OCI-M1 (cell line): ENCODE measurements at regions not wholly inside any gene's neighbourhood (a gene's known extent, or its start where the extent isn't known, plus 50 kb on each side); places are given as distances from the start of the nearest gene placed in this dataset.
A peak's percentile ranks its signal among the peaks of the same experiment; 100 is the strongest.

Experiments
- DNase-seq: peaks from one replicate; lab custom pipeline; 2025; lab: John Stamatoyannopoulos, UW

DNA sequence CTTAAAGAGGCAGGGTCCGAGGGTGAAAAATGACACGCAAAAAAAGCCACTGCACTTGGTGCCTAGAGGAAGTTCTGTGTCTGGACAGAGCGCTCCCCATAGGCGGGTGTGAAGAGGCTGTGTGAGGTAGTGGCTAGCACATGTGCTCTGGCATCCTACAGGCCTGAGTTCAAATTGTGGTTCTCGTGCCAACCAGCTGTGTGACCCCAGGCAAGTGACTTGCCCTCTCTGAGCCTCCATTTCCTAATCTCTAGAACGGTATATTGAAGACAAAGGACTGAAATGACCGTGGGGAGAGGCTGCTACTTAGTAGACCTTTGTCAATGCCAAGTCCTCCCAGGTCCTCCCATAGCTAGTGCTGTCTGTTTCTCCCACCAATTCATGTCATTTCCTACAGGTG is 79.1 kb upstream of the MYL10 start:
- DNase-seq = no peak

DNA sequence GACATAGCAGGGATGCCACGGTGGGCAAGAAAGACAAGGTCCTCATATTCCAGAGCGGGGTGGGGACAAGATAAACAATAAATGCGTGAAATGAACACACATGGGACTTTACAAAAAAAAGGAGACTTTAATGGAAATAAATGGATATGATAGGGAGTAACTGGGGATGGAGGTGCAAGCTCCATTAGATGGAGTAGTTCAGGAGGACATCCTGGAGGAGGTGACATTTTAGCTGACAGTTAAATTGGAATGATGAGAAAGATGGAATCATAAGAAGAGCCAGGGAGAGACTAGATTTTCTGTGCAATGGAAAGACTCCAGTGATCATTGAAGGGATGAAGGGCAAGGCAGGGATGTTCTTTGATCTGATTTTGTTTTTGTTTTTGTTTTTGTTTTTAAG is 83.6 kb upstream of the MYL10 start:
- no peak for DNase-seq

DNA sequence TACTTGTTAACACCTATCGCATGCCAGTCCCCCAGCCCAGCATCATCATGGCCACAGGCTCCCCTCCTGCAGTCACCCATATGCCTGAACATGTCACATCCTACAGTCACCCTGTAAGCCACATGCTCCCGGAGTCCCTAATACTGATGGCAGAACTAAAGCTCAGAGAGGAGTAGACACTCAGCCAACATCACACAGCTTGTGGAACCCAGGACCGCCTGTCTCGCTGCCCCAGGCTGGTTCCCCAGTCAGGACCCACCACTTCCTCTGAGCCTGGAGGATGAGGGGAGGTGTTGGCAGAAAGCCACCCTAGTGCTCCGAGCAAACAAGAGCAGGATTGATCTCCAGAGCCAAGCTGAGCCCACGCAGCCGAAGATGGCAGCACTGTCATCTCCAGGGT is 85.0 kb upstream of the MYL10 start:
- DNase-seq = no peak

DNA sequence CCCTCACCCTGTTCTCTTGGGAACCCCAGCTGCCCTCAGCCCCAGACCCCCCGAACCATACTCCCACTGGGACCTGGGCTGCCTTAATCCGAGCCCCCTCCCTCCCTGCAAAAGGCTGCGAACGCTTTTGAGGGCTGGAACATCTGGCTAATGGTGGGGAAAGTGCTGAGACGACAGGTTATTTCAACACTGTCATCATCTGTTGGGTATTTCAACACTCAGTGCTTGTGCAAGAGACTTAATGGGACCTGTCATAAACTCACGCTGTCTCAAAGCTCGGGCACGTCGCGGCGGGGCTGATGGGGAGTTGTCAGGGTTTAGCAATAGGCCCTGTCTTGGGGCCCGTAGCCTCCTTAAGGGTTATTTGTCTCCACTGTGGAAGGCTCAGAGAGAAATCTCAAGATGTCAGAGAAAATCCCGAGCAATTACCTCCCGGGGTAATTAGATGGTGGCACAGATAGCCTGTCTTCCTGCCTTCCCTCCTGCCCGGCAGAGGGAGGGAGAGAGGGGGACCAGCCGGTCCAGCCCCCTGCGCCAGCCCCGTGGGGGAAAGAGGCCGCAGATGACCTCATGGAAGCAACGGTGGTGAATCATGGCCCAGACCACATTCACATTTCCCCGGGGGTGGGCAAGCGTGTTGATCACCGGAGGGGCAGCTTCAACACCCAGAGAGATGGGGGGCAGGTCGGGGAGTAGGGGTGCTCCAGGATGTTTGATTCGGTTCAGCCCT is 88.7 kb upstream of the MYL10 start:
- DNase-seq = no peak

DNA sequence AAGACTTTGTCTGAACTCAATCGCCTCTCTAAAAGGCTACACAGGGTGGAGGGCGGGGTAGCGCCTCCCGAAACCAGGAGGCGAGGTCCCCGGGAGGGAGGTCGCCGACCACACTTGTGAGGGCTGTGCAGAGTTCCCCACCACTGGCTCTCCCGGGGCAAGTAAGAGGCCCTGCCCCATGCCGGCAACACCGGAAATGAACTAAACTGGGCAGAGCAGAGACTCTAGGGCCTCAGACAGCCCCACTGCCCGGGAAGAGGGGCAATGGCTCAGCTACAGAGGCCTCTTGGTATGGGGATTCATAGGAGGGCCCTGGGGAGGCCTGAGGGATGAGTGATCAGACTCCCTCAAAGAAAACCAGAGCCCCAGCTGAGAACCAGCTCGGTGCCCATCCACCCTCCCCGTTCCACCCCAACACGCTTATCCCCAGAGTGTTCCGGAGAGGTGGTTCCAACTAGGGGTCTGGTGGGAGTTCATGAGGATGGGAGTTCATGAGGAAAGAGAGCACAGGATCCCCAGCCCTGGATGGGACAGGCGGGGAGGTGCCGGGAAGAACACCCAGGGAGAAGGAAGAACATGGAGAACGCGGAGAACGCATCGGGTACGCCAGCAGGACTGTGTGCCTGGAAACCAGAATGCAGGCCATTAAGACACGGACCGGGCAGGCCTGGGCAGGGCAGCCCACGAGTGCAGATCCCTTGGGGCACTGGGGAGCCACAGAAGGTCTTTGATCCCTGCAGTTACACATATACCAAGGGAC is 89.4 kb upstream of the MYL10 start:
- DNase-seq = no peak

DNA sequence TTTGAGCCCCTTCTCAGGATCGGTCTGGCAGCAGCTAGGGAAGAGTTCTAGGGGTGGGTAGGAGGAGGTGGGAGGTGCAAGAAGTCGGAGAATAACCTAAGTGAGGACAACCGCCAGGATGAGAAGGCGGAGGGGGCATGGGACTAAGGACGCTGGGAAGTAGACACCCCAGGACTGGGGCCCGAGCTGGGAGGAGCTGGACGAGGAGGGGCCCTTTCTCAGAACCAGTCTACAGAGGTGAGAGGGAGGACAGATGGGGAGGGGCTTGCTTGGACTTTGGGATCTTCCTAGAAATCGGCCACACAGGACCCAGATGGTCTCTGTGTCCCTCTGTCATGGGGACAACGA is 90.0 kb upstream of the MYL10 start:
- DNase-seq = no peak

DNA sequence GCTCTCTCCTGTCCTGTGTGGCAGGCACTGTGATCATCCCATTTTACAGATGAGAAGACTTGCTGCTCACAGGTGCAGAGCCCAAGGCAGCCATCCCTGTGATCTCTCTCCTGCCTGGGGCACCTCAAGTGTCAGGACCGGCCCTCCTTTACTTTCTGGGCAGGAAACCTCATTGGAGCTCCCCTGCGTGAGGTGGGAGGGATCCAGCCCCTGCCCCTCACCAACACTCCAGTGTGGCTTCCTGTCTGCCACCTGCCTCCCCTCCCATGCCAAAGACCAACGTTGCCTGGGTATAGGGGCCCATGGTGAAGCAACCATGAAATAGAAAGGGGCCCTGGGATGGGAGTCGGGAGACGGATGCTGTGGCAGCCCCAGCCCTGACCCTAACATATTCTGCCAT is 91.2 kb upstream of the MYL10 start:
- DNase-seq = no peak

DNA sequence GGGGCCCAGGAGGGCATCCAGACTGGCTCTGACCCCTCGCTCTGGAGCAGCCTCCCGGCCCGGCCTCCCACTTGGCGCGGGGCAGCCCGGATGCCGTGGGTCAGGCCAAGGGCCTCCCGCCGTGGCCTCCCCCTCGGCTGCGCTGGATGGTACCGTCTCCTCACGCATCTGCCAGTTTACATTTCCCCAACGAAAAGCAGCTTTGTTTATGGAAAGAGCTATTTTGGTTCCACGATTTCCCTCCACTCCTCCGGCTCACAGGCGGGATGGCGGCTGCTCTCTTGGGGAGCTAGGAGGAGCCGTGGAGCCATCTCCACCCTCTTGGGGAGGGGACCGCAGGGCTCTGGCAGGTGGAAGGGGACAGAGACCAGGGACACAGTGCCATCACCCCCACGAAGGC is 93.2 kb upstream of the MYL10 start:
- DNase-seq = no peak

DNA sequence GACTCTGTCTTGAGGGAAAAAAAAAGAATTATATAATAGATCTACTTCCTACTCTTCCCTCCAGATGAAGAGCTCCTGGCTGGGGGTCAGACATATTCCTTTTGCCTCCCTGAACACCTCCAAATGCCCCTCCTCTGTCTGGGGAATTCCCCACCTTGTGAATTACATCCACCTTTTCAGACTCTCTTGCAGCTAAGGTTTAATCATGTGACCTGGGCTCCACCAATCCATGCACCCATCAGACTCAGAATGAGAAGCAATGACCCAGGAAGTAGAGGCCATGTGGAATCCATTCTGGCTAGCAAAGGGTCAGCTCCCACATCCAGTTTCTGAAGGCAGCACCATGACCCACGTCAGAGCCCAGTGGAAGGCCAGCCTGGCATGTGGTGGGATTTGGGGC is 93.6 kb upstream of the CUX1 start:
- DNase-seq = no peak

DNA sequence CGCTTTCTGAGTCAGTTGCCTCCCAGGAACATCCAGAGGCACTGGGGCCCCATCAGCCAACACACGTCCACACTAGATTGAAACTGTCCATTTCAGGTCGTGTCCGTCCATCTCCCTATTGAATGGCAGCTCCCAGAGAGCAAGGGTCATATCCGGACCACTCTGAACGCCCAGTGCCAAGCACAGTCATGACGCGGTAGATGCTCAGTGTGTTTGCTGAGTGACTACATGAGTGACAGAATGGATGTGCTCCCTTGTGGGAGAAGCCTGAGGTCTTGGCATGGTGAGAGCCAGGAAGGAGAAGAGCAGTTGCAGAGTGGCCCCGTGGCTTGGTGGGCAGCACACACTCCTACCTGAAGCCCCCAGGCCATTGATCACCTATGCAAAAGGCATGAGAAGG is 92.5 kb upstream of the CUX1 start:
- no peak for DNase-seq

DNA sequence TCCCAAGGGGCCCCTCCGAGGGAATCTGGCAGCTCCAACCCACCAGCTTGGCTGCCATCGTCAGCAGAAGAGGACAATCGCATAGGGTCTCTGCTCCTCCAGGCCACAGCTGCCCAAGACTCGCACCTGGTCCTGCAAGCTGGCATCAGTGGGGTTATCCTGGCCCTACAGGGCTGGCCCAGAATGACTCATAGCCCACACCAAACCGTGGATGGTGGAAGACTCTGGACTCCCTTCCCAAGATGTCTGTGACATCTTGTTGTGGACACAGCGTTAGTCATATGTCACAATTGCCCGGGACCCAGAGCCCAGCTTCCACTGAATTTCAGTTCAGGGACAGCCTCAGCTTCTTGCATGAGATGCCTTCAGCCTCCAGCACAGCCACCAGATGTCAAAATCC is 91.5 kb upstream of the CUX1 start:
- no peak for DNase-seq

DNA sequence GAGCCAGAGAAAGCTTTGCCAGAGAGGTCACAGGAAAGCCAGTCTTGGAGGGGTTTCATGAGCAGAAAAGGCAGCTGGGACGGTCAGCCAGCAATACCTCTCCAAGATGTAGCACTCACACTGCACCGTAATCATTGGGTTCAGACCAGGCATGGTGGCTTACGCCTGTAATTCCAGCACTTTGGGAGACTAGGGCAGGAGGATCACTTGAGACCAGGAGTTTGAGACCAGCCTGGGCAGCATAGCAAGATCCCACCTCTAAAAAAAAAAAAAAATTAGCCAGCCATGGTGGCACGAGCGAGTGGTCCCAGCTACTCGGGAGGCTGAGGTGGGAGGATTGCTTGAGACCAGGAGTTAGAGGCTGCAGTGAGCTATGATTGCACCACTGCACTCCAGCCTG is 90.2 kb upstream of the CUX1 start:
- no peak for DNase-seq

DNA sequence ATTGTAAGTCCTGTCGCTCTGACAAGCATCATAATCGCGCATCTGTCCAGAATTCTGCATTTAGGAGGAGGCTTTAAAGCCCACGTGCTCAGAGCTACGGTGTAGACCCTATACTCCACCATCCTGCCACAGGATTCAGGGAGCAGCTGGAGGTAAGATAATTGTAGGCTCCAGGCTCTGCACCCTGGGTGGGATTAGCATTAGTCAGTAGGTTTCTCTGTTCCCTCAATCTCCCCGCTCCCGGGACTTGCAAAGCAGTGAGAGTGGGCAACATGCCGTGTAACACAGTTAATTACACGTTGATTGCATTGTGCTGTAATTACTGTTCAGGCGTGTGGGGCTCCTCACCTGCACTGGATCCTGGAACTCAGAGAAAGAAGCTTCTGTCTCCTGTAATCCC is 89.3 kb upstream of the CUX1 start:
- no peak for DNase-seq

DNA sequence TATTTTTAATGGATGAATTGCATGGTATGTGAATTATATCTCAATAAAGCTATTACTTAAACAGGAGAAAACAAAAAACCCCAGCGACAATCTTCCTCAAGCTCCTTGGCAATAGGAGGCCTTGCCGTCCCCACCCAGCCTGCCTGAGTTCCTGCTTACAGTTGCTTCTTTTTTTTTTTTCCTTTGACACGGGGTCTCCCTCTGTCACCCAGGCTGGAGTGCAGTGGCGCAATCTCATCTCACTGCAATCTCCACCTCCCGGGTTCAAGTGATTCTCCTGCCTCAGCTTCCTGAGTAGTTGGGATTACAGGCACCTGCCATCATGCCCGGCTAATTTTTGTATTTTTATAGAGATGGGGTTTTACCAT is 88.6 kb upstream of the CUX1 start:
- DNase-seq = peak; percentile 67

DNA sequence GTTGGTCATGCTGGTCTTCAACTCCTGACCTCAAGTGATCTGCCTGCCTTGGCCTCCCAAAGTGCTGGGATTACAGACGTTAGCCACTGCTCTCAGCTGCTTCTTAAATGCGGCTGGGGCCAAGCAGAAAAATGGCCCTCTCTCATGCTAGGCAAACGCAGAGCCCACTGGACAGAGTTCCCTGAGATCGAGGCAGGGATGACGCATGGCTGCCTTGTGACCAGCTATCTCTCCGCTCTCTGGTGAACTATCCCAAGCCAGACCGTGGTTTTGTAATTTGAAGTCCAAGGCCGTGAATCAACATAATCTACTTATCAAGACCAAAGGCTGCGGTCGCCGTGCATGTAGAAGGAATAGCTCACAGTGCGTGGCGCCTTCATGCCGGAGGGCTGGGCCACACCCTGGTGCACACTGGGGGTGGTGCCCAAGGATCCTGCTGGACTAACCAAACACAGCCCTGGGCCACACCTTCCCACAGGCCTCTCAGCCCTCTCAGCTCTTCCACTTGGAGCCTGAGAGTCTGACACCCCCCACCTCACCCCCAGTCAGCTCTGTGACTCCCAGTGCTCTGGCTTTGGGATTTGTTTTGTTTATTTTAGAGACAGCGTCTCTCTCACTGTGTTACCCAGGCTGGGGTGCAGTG is 88.1 kb upstream of the CUX1 start:
- peak; percentile 91 for DNase-seq

DNA sequence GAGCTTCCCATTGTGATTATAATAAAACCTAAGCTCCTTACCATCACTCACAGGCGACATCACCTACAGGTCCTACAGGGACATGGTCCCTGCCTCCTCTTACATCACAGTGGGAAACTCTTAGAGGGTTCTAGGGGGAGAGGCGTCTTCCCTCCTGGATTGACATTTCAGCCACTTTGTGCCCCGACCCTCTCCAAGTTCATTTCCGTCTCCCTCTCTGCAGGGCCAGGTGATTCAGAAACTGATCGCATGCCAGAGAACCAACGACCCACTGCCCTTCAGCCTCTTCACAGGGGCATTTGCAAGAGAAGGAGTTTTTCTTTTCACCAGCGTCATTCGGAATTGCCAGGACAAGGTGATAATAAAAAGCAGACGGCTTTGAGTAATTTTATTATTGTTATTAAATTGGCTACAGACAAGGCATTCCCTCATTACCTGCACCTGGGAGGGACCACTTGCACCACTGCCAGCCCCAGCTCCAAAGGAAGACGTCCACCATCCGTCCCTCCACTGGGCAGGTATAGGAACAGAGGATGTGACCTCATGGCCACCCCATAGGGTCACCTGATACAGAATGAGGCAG is 85.8 kb upstream of the CUX1 start:
- no peak for DNase-seq

DNA sequence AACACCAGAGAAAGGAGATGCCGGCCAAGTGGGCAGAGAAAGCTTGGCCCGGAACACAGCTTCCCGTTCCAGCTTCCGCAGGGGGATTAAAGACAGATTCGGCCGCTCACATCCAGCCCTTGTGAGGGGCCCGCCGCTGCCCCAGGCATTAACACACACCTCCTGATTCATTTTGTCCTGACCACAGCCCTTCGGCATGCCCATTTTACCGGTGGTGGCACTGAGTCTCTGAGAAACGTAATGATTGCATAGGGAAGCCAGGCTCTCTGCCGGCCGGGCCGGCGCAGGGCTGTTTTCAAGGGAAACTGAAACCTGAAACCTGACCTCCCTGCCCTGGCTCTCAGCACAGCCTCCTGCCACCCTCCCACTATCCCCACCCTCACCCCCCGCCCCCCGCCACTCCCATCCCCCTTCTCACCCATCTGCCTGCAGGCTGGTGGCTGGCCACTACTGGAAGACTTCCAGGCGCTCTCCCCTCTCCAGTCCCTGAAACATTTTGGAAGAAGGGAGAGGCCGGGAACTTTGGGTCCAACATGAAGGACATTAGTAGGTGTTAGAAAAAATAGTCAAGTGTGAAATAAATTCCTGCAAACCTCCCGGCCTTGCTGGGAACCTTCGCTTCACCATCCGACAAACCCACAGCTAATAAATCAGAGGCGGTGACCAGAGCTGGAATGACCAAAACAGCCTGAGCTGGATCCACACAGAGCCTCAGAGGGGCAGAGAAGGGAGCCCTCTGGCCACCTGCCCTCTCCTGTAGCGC is 83.5 kb upstream of the CUX1 start:
- peak; percentile 66 for DNase-seq

DNA sequence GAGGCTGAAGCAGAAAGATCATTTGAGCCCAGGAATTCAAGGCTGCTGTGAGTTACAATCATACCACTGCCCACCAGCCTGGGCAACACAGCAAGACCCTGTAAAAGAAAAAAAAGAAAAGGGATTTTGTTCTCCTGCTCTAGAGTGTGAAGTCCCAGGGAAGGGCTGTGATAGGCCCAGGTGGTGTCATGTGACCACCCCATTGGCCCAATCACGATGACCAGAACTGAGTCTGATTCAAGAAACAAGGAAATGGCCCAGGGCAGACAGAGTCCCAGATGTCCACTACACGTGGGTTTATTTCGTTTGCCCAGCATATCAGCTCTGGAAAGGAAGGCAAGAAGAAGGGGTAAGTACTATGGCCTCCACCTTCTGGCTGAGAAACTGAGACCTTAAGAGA is 81.3 kb upstream of the CUX1 start:
- DNase-seq = peak; percentile 58

DNA sequence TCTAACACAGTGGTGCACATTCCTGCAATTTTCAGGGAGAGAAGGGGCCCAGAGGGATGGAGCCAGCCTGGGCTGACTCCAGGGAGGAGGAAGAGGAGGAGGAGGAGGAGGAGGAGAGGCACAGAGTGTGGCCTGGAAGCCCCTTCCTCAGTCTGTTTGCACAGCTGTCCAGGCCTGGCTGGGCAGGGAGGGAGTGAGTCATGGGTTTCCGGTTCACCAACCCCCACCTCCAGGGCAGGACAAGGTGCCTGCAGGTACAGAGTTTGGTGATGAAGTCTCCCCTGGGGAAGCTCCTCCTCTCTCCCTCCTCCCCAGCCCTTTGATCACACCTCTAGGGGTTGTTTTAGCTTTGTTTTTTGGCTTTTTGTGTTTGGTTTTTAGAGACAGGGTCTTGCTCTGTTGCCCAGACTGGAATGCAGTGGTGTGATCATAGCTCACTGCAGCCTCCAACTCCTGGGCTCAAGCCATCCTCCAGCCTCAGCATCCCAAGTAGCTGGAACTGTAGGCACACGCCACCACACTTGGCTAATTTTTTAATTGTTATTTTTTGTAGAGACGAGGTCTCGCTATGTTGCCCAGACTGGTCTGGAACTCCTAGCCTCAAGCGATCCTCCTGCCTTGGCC is 77.5 kb upstream of the CUX1 start:
- DNase-seq = no peak

DNA sequence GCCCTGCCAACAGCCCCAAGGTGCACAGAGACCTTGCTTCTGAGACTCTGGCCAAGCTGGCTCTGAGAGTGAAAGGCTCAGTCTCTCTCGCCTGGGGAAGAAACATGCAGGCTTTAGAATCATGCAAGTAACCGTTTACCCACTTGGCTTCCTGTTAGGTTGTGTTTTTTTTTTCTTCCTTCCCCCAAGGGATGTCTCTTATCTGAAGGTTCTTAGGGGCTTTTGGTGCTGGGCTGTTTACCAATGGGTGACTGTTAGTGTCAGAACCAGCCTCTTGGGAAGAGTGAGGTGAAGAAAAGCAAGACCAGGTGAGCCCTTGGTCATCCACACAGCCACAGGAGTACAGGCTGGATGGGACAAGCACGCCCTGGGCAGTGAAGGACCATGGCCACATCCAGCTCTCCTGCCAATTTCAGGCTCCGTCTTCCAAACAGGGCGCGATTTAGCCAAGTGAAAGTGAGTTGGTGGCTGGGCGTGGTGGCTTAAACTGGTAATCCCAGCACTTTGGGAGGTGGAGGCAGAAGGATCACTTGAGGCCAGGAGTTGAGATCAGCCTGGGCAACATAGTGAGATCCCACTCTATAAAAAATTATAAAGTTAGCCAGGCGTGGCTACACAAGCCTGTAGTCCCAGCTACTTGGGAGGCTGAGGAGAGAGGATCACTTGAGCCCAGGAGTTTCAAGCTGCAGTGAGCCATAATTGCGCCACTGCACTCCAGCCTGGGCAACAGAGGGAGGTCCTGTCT is 76.3 kb upstream of the CUX1 start:
- peak; percentile 8 for DNase-seq
